Tibial artery (tissue), 4 donors: ENCODE measurements at regions not wholly inside any gene's neighbourhood (a gene's known extent, or its start where the extent isn't known, plus 50 kb on each side); places are given as distances from the start of the nearest gene placed in this dataset.

Experiments
- DNase-seq, 2 donors: peaks; one replicate each; pipeline ENCODE4 v3.0.0-alpha.2; 2019
- H3K27ac ChIP-seq, 2 donors: fragments of 200-600 bp; sonication (generic) in 1 of 2; 1 replicate in 1 of 2; 2 replicates in 1 of 2; pipeline ENCODE4 v1.5.1; 2018 to 2019; ENCODE audit warnings: mild to moderate bottlenecking in 1 of 2
- H3K27me3 ChIP-seq, 2 donors: fragments of 200-600 bp; sonication (generic) in 1 of 2; one replicate each; pipeline versions ENCODE4 v1.5.1 to v1.6.0; 2016 to 2019
- H3K36me3 ChIP-seq, 3 donors: fragments of 200-600 bp; sonication (generic) in 2 of 3; one replicate each; pipeline ENCODE4 v1.5.1; 2016 to 2019; ENCODE audit warnings: mild to moderate bottlenecking in 2 of 3
- H3K4me1 ChIP-seq, 4 donors: fragments of 200-600 bp; sonication (generic) in 2 of 4; 1 replicate in 3 of 4; 2 replicates in 1 of 4; pipeline ENCODE4 v1.5.1; 2016 to 2019
- H3K4me3 ChIP-seq, 2 donors: fragments of 200-600 bp; sonication (generic) in 1 of 2; 1 replicate in 1 of 2; 2 replicates in 1 of 2; pipeline ENCODE4 v1.5.1; 2018 to 2019; ENCODE audit warnings: mild to moderate bottlenecking in 2 of 2
- H3K9me3 ChIP-seq, 3 donors: fragments of 200-600 bp; sonication (generic) in 1 of 3; one replicate each; pipeline ENCODE4 v1.5.1; 2016 to 2019
- intact Hi-C: fragments of 100-400 bp; cut with DNase I; formaldehyde crosslinking; loops from one replicate; pipeline ENCODE4 v1.15.0; 2023; ENCODE audit warnings: low total_unique reads
- TF ChIP-seq, protein P1 (sequence below), 2 experiments: fragments of 200-600 bp in 1 of 2; fragments of 450-650 bp in 1 of 2; IDR thresholded peaks; one replicate each; pipeline ENCODE4 v1.5.1; 2017 to 2019; ENCODE audit warnings: antibody characterized with exemption in 2 of 2, mild to moderate bottlenecking in 1 of 2, moderate library complexity in 1 of 2

DNA sequence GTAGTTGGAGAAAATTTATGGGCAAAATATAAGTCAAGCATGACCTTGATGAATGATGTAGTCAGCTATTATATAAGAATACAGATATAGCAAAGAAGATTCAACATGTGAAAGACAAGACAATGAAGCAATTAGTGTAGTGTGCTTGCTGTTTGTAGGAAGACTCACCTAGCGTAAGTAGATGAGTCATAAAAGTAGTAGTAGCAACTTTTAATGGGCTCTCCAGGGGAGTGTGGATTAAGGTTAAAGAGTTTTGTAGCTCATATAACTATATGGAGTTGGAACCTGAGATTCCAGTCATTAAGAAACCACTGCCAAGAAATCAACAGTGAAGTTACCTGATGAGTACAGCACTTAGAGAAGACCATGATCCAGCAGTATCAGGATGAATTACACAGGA, 444.7 kb upstream of the CNTN3 start:
- no peaks in the 10 kb centered on the region for H3K36me3 ChIP-seq
- DNase-seq, result no peak
- no peaks in the 10 kb centered on the region for H3K27me3 ChIP-seq
- TF ChIP-seq, protein P1, sequence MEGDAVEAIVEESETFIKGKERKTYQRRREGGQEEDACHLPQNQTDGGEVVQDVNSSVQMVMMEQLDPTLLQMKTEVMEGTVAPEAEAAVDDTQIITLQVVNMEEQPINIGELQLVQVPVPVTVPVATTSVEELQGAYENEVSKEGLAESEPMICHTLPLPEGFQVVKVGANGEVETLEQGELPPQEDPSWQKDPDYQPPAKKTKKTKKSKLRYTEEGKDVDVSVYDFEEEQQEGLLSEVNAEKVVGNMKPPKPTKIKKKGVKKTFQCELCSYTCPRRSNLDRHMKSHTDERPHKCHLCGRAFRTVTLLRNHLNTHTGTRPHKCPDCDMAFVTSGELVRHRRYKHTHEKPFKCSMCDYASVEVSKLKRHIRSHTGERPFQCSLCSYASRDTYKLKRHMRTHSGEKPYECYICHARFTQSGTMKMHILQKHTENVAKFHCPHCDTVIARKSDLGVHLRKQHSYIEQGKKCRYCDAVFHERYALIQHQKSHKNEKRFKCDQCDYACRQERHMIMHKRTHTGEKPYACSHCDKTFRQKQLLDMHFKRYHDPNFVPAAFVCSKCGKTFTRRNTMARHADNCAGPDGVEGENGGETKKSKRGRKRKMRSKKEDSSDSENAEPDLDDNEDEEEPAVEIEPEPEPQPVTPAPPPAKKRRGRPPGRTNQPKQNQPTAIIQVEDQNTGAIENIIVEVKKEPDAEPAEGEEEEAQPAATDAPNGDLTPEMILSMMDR (IDR thresholded peaks at IDR 0.05), result no peak
- no peak overlapping the region for H3K4me3 ChIP-seq
- intact Hi-C loops, result no loop called here
- H3K27ac ChIP-seq, result no peak overlapping the region
- no peaks in the 10 kb centered on the region for H3K9me3 ChIP-seq
- no peaks in the 10 kb centered on the region for H3K4me1 ChIP-seq

DNA sequence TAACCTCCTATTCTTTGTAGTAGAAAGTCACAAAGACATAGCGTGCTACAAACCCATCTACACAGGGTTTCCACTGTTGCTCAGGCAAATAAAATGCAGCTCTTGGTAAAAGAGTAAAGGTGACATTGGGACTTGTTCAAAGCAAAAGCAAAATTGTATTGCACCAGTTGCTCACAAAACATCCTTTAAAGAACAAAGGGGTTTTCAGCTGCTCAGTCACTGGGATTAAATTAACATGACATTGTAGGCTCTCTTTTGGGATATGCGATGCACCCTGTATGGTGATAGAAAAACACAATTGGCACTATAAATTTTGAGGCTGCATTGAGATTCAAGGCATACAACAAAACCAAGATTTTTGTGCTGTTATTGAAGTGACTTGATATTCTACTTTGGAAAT, 447.3 kb upstream of the CNTN3 start:
- Histone ChIP-seq H3K9me3 (no peaks in the 10 kb centered on the region), H3K36me3 (no peaks in the 10 kb centered on the region), H3K27ac (no peak overlapping the region), H3K4me1 (no peaks in the 10 kb centered on the region), H3K27me3 (no peaks in the 10 kb centered on the region), H3K4me3 (no peak overlapping the region)
- TF ChIP-seq, protein P1 (IDR thresholded peaks at IDR 0.05), result no peak
- no peak for DNase-seq
- intact Hi-C loops, result no loop called here

DNA sequence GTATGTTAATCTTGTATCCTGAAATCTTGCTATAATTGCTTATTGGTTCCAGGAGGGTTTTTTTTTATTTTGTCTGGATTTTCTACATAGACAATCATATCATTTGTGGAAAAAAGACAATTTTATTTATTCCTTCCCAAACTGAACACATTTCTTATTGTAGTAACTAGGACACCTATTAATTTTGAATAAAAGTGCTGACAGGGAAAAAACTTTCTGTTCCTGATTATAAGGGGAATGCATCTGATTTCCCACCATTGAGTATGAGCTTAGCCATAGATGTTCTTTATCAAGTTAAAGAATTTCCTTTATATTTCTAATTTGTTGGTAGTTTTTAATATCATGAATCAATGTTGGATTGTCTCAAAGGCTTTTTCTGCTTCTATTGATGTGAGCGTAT, 460.7 kb upstream of the CNTN3 start:
- TF ChIP-seq, protein P1 (IDR thresholded peaks at IDR 0.05), result no peak
- Histone ChIP-seq H3K27me3 (no peaks in the 10 kb centered on the region), H3K9me3 (no peaks in the 10 kb centered on the region), H3K27ac (no peak overlapping the region), H3K4me1 (no peaks in the 10 kb centered on the region), H3K36me3 (no peaks in the 10 kb centered on the region), H3K4me3 (no peak overlapping the region)
- intact Hi-C loops, result no loop called here
- no peak for DNase-seq

DNA sequence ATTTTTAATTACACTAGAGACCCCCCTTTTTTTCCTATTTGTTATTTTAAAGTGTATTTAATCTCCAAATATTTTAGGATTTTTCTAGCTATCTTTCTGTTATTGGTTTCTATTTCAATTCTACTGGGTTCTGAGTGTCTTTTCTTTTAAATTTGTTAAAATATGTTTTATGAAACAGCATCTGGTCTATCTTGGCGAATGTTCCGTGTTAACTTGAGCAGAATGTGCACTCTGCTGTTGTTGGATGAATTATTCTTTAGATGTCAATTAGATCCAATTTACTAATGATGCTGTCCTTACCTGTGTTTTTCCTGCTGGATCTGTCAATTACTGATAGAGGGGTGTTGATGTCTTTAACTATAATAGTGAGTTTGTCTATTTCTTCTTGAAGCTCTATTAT, 462.0 kb upstream of the CNTN3 start:
- no peaks in the 10 kb centered on the region for H3K4me1 ChIP-seq
- no peaks in the 10 kb centered on the region for H3K27me3 ChIP-seq
- intact Hi-C loops, result no loop called here
- TF ChIP-seq, protein P1 (IDR thresholded peaks at IDR 0.05), result no peak
- no peak overlapping the region for H3K4me3 ChIP-seq
- DNase-seq, result no peak
- no peak overlapping the region for H3K27ac ChIP-seq
- no peaks in the 10 kb centered on the region for H3K36me3 ChIP-seq
- H3K9me3 ChIP-seq, result no peaks in the 10 kb centered on the region

DNA sequence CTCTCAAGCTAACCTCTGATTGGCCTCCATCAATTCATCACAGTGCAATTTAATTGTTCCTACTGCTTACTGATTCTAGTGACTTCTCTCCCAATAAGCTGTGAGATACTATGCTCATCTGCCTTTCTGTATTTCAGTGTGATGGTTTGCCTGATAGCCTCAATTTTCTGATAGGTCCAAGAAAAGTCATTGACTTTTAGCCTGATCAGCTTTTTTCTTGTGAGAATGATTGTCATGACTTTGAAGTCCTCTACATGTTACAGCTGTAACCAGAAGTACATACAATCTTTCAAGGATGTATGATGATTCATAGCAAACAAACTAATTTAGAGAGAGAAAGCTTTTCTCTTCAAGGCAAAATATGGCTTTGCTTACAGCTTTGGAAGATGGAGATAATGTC, 463.8 kb upstream of the CNTN3 start:
- no peaks in the 10 kb centered on the region for H3K27me3 ChIP-seq
- intact Hi-C loops, result no loop called here
- H3K4me3 ChIP-seq, result no peak overlapping the region
- H3K36me3 ChIP-seq, result no peaks in the 10 kb centered on the region
- no peaks in the 10 kb centered on the region for H3K4me1 ChIP-seq
- H3K9me3 ChIP-seq, result no peaks in the 10 kb centered on the region
- no peak overlapping the region for H3K27ac ChIP-seq
- no peak for DNase-seq
- TF ChIP-seq, protein P1 (IDR thresholded peaks at IDR 0.05), result no peak

DNA sequence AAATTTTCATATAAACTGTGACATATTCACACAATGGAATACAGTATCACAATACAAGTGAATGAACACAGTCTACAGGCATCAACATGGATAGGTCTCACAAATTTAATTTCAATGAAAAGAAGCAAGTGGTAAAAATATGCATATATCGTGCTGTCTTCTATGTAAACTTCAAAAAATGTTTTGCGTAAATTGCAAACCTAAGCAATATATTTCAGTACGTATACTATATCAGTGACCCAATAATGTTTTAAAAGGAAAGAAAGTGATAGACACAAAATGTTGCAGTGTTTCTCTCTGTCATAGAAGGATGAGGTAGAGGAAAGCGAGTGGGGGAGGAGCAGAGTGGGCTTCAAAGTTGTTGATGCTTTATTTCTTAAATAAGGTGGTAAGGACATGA, 468.4 kb upstream of the CNTN3 start:
- no peak for DNase-seq
- intact Hi-C loops, result no loop called here
- TF ChIP-seq, protein P1 (IDR thresholded peaks at IDR 0.05), result no peak
- Histone ChIP-seq H3K27me3 (no peaks in the 10 kb centered on the region), H3K27ac (no peak overlapping the region), H3K4me1 (no peaks in the 10 kb centered on the region), H3K36me3 (no peaks in the 10 kb centered on the region), H3K4me3 (no peak overlapping the region), H3K9me3 (no peaks in the 10 kb centered on the region)
